ENCODE measurements at regions not wholly inside any gene's neighbourhood (a gene's known extent, or its start where the extent isn't known, plus 50 kb on each side); places are given as distances from the start of the nearest gene placed in this dataset.

- TF ChIP-seq CTCF (IDR thresholded peaks at IDR 0.05; ENCODE audit: unreplicated experiment): no peak
- H3K36me3 Mint-ChIP-seq (ENCODE audit: insufficient read depth, unreplicated experiment): no peaks in the 10 kb centered on the region
- no peaks in the 10 kb centered on the region for H3K9me3 Mint-ChIP-seq (ENCODE audit: unreplicated experiment)
- H3K27ac Mint-ChIP-seq (ENCODE audit: low read depth, unreplicated experiment): no peak overlapping the region
- intact Hi-C loops (cut with micrococcal nuclease): no loop called here
- ChIA-PET CTCF (no interaction called here), POLR2A (no interaction called here)
- no TSS peak for BruUV-seq (replicated peaks)
- DNase-seq (ENCODE audit: unreplicated experiment): peak; percentile 67
- no peaks in the 10 kb centered on the region for H3K27me3 Mint-ChIP-seq (ENCODE audit: insufficient read depth, unreplicated experiment)
- no peak overlapping the region for H3K4me3 Mint-ChIP-seq (ENCODE audit: unreplicated experiment)
- H3K4me1 Mint-ChIP-seq (ENCODE audit: insufficient read depth, unreplicated experiment): no peaks in the 10 kb centered on the region
Observed at GRCh38 chr13:58324161-58324560, 692.6 kb downstream of the PCDH17 start.

- no peak for TF ChIP-seq CTCF (IDR thresholded peaks at IDR 0.05; ENCODE audit: unreplicated experiment)
- DNase-seq (ENCODE audit: unreplicated experiment): no peak
- ChIA-PET CTCF (no interaction called here), POLR2A (no interaction called here)
- H3K4me1 Mint-ChIP-seq (ENCODE audit: insufficient read depth, unreplicated experiment): no peaks in the 10 kb centered on the region
- no TSS peak for BruUV-seq (replicated peaks)
- H3K4me3 Mint-ChIP-seq (ENCODE audit: unreplicated experiment): no peak overlapping the region
- no peak overlapping the region for H3K27ac Mint-ChIP-seq (ENCODE audit: low read depth, unreplicated experiment)
- no peaks in the 10 kb centered on the region for H3K36me3 Mint-ChIP-seq (ENCODE audit: insufficient read depth, unreplicated experiment)
- intact Hi-C loops (cut with micrococcal nuclease): no loop called here
- H3K27me3 Mint-ChIP-seq (ENCODE audit: insufficient read depth, unreplicated experiment): no peaks in the 10 kb centered on the region
- no peaks in the 10 kb centered on the region for H3K9me3 Mint-ChIP-seq (ENCODE audit: unreplicated experiment)
Observed at GRCh38 chr13:58329746-58330145, 698.2 kb downstream of the PCDH17 start.

- Mint-ChIP-seq H3K4me3 (ENCODE audit: unreplicated experiment) (no peak overlapping the region), H3K36me3 (ENCODE audit: insufficient read depth, unreplicated experiment) (no peaks in the 10 kb centered on the region), H3K27ac (ENCODE audit: low read depth, unreplicated experiment) (no peak overlapping the region), H3K4me1 (ENCODE audit: insufficient read depth, unreplicated experiment) (no peaks in the 10 kb centered on the region), H3K9me3 (ENCODE audit: unreplicated experiment) (peaks cover 26% of the 10 kb centered on the region), H3K27me3 (ENCODE audit: insufficient read depth, unreplicated experiment) (no peaks in the 10 kb centered on the region)
- TF ChIP-seq CTCF (IDR thresholded peaks at IDR 0.05; ENCODE audit: unreplicated experiment): no peak
- CTCF ChIA-PET: no interaction called here
- BruUV-seq (replicated peaks): no TSS peak
- POLR2A ChIA-PET: no interaction called here
- intact Hi-C loops (cut with micrococcal nuclease): no loop called here
- DNase-seq (ENCODE audit: unreplicated experiment): no peak
Observed at GRCh38 chr13:58340895-58341294, 709.4 kb downstream of the PCDH17 start.

GRCh38 chr13:58341318-58341717 lies 709.8 kb downstream of the PCDH17 start:
- no peak overlapping the region for H3K4me3 Mint-ChIP-seq (ENCODE audit: unreplicated experiment)
- no peak for DNase-seq (ENCODE audit: unreplicated experiment)
- BruUV-seq (replicated peaks): no TSS peak
- H3K27ac Mint-ChIP-seq (ENCODE audit: low read depth, unreplicated experiment): no peak overlapping the region
- no peak for TF ChIP-seq CTCF (IDR thresholded peaks at IDR 0.05; ENCODE audit: unreplicated experiment)
- no peaks in the 10 kb centered on the region for H3K27me3 Mint-ChIP-seq (ENCODE audit: insufficient read depth, unreplicated experiment)
- peaks cover 26% of the 10 kb centered on the region for H3K9me3 Mint-ChIP-seq (ENCODE audit: unreplicated experiment)
- POLR2A ChIA-PET: no interaction called here
- intact Hi-C loops (cut with micrococcal nuclease): no loop called here
- no peaks in the 10 kb centered on the region for H3K36me3 Mint-ChIP-seq (ENCODE audit: insufficient read depth, unreplicated experiment)
- CTCF ChIA-PET: no interaction called here
- no peaks in the 10 kb centered on the region for H3K4me1 Mint-ChIP-seq (ENCODE audit: insufficient read depth, unreplicated experiment)
